ENCODE measurements at regions not wholly inside any gene's neighbourhood (a gene's known extent, or its start where the extent isn't known, plus 50 kb on each side); places are given as distances from the start of the nearest gene placed in this dataset.

- H4K20me1 ChIP-seq (ENCODE audit: control insufficient read depth, extremely low read depth, insufficient read depth, low read length): no peaks in the 10 kb centered on the region
- dilution Hi-C loops (cut with MboI; ENCODE audit: extremely low pct_ligation_motif_present, low sequenced_read_pairs): no loop called here
- TF ChIP-seq EZH2 (IDR thresholded peaks at IDR 0.05; ENCODE audit: low read length) (no peak), CTCF (optimal IDR thresholded peaks at IDR 0.05 in 1 of 3, IDR thresholded peaks at IDR 0.05 in 1 of 3, conservative IDR thresholded peaks at IDR 0.05 in 1 of 3; ENCODE audit: extremely low read depth in 1 of 3, insufficient read depth in 2 of 3, low read length in 3 of 3) (no peak)
- DNase-seq (ENCODE audit: low read depth, low spot score) (no peak), FAIRE-seq (no peak)
- no peak overlapping the region for H3K27ac ChIP-seq (ENCODE audit: control insufficient read depth, insufficient read depth, low read length)
- H3K4me3 ChIP-seq (ENCODE audit: control insufficient read depth in 2 of 3, extremely low read depth in 1 of 3, insufficient read depth in 2 of 3, low read depth in 1 of 3, low read length in 3 of 3): no peak overlapping the region
- no peaks in the 10 kb centered on the region for H3K9me3 ChIP-seq (ENCODE audit: control insufficient read depth, low read depth, low read length)
- H2AFZ ChIP-seq (ENCODE audit: control insufficient read depth, low read length): no peak overlapping the region
- H3K9me1 ChIP-seq (ENCODE audit: control insufficient read depth, extremely low read depth, insufficient read depth, low read length): no peaks in the 10 kb centered on the region
- no peaks in the 10 kb centered on the region for H3K27me3 ChIP-seq (ENCODE audit: control insufficient read depth, extremely low read depth, insufficient read depth, low read length)
- H3K4me1 ChIP-seq (ENCODE audit: control insufficient read depth, extremely low read depth, insufficient read depth, low read length): peaks cover 4% of the 10 kb centered on the region
- H3K79me2 ChIP-seq (ENCODE audit: control insufficient read depth, insufficient read depth, low read length): no peaks in the 10 kb centered on the region
- H3K4me2 ChIP-seq (ENCODE audit: control insufficient read depth, extremely low read depth, insufficient read depth, low read depth, low read length): no peak overlapping the region
- H3K36me3 ChIP-seq (ENCODE audit: control insufficient read depth in 2 of 2, extremely low read depth in 1 of 2, insufficient read depth in 2 of 2, low read length in 2 of 2): no peaks in the 10 kb centered on the region
- H3K9ac ChIP-seq (ENCODE audit: control insufficient read depth, extremely low read depth, insufficient read depth, low read length): no peak overlapping the region
Measured at GRCh38 chr12:68434391-68435298, 102.5 kb upstream of the MDM1 start.

GRCh38 chr12:68435299-68435637 lies 103.1 kb upstream of the MDM1 start:
- Histone ChIP-seq H3K27ac (ENCODE audit: control insufficient read depth, insufficient read depth, low read length) (no peak overlapping the region), H3K9me3 (ENCODE audit: control insufficient read depth, low read depth, low read length) (no peaks in the 10 kb centered on the region), H4K20me1 (ENCODE audit: control insufficient read depth, extremely low read depth, insufficient read depth, low read length) (no peaks in the 10 kb centered on the region), H3K27me3 (ENCODE audit: control insufficient read depth, extremely low read depth, insufficient read depth, low read length) (no peaks in the 10 kb centered on the region), H3K79me2 (ENCODE audit: control insufficient read depth, insufficient read depth, low read length) (no peaks in the 10 kb centered on the region), H3K4me2 (ENCODE audit: control insufficient read depth, extremely low read depth, insufficient read depth, low read depth, low read length) (no peak overlapping the region), H2AFZ (ENCODE audit: control insufficient read depth, low read length) (no peak overlapping the region), H3K36me3 (ENCODE audit: control insufficient read depth in 2 of 2, extremely low read depth in 1 of 2, insufficient read depth in 2 of 2, low read length in 2 of 2) (no peaks in the 10 kb centered on the region), H3K9me1 (ENCODE audit: control insufficient read depth, extremely low read depth, insufficient read depth, low read length) (no peaks in the 10 kb centered on the region), H3K4me3 (ENCODE audit: control insufficient read depth in 2 of 3, extremely low read depth in 1 of 3, insufficient read depth in 2 of 3, low read depth in 1 of 3, low read length in 3 of 3) (no peak overlapping the region), H3K9ac (ENCODE audit: control insufficient read depth, extremely low read depth, insufficient read depth, low read length) (no peak overlapping the region), H3K4me1 (ENCODE audit: control insufficient read depth, extremely low read depth, insufficient read depth, low read length) (peaks cover 10% of the 10 kb centered on the region)
- FAIRE-seq: no peak
- DNase-seq (ENCODE audit: low read depth, low spot score): no peak
- dilution Hi-C loops (cut with MboI; ENCODE audit: extremely low pct_ligation_motif_present, low sequenced_read_pairs): no loop called here
- TF ChIP-seq CTCF (optimal IDR thresholded peaks at IDR 0.05 in 1 of 3, IDR thresholded peaks at IDR 0.05 in 1 of 3, conservative IDR thresholded peaks at IDR 0.05 in 1 of 3; ENCODE audit: extremely low read depth in 1 of 3, insufficient read depth in 2 of 3, low read length in 3 of 3) (no peak), EZH2 (IDR thresholded peaks at IDR 0.05; ENCODE audit: low read length) (no peak)

All from keratinocyte (primary cell).